HT1080 (cell line): ENCODE measurements at regions not wholly inside any gene's neighbourhood (a gene's known extent, or its start where the extent isn't known, plus 50 kb on each side); places are given as distances from the start of the nearest gene placed in this dataset.

Source experiments
- DNase-seq: peaks from one replicate; pipeline ENCODE4 v3.0.0-alpha.2; 2015; ENCODE audit warnings: low read depth

DNA sequence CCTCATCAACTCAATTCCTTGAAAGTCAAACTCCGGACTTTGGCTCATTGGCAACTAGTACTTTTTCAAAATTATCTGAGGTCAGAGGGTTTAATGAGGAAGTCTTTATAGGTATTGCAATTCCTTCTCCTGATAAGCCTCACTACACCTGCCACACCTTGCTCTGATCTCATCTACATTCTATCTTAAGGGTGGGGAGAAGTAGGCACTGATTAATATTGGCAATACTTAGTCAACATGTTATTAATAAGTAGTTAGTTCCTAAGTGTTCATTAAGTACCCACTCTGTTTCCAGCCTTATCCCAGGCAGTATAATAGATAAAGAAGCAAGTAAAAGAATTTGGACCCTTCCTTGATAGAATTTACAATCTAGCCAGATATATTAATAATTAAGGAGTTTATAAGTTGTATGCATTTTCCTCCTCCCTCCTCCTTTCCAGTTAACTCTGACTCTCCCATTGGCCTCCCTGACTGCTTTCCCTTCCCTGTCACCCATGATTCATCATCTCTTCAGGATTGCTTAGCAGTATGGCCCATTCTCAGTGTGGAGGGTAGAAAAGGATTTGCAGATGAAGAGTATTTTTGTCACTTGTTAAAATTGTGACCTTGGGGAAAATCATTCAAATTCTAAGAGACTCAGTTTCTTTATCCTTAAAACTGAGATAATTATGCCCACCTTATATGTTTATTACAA, 231.0 kb upstream of the ATP2B1 start:
- DNase-seq: no peak

DNA sequence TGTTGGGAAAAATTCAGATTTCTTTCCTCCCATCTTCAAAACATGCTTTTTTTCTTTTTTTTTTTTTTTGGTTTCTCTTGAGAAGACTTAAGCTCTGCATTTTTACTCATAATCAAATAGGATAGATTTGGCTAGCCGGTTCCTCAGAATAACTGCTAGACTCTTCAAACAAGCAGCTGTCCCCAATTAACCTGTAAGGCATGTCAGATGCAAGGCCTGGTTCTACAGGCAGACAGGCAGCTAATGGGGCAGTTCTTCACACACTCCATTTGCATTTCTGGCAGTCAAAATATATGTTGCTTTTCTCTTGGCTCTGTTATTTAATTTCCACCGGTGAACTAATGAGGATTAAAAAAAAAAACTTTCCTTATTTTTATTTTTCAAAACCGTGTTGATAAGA, 228.0 kb upstream of the ATP2B1 start:
- no peak for DNase-seq

DNA sequence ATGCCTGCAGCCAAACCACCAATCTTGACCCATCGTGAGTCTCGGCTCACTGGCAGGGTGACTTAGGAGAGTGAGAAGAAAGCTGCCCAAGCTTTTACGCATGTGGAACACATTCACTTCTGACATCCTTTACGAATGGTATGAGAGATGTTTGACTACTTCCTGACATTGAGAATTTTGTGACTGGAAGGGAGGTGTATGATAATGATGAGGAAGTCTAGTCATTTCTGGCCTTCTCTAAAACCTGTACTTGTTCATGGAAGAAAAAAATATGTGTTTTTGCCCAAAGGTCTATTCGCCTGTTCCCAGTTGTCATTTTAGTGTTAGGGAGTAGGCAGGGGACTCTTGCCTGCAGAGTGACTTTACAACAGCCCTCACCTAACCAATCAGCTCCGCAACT, 227.2 kb upstream of the ATP2B1 start:
- DNase-seq: no peak

DNA sequence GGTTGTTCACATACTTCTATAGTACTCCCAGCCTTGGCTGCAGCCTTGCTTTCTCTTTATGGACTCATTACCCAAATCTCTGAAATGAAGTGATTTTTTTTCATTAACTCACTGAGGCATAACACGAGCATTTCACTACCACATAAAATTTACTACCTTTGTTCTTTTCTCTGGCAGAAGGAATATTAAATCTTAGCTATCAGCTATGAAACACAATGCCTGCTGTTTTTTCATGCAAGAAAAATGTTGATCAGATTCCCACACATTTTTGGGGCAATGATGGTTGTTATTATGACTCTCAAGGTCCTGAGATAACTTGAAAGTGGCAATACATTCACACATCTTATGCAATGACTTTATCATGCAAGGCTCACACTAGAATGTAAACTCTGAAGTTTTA, 225.3 kb upstream of the ATP2B1 start:
- DNase-seq: no peak

DNA sequence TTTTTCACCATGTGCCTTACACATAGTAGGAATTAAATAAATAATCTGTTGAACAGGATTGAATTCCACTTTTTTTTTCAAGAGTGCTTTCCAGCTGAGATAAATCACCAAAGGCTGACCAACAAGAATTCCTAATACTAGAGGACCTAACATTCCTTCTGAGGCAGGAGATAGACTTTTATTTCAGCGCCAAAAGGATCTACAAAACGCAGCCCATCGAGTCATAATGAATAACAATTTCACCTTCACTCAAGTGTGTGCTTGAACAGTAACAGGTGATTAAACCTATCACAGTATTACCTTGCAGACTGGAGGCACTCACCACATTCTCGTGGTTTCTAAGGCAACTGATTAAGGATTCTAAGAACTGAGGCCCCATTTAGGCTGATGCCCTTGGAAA, 224.3 kb upstream of the ATP2B1 start:
- no peak for DNase-seq

DNA sequence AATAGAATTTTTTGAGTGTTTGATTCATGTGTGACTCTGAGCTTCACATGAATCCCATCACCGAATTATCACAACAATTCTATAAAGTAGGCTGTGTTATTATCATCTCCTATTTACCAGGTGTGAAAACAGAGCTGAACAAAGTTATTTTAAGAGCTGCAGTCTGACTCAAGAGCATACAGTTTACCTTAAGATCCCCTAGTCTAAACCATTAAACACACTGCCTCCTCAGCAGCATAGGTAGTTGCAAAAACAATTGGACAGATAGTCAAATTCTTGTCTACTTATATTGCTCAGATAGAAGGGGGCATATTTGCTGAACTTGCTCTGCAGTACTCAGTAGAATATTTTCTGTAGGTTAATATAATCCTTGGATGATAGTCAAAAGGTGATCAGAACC, 219.8 kb upstream of the ATP2B1 start:
- no peak for DNase-seq

DNA sequence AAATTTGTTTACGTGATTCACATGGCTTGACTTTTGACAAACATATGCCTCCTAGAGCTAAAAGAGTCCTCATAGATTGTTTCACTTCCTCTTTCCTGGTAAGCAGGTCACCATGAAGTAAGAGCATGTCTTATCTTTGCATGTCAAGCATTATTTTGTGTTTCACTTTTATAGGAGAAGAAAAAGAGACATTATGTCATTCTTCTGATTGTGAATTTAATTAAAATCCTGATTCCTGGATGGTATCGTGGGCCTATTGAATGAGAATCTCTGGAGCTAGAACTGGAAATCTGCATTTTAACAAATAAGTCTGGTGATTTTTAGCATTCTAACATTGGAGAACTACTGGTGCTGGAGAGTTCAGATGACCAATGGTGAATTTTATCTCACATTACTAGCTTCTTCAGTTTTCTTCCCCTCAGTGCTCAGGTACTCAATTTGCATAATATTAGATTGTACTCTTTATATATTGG, 218.6 kb upstream of the ATP2B1 start:
- DNase-seq: no peak

DNA sequence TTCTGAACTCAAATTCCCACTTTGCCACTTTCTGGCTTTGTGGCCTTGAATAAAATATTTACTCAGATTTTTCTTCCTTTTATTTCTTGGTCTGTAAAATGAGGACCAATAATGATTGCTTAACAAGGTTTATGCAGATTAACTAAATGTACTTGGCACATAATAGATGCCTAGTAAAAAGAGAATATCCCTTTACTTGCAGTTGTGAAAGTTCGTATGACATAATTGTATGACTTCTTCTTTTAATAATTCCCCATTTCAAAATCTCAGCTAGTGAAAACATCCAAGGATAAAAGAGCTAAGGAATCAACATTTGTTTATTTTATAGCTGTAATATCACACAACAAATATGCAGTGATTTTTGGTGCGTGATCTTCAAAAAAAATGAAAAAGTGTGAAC, 215.6 kb upstream of the ATP2B1 start:
- DNase-seq: no peak

- DNase-seq: no peak
Observed at GRCh38 chr12:89923091-89923490, 214.5 kb upstream of the ATP2B1 start.

GRCh38 chr12:89920866-89921265, 212.2 kb upstream of the ATP2B1 start:
- no peak for DNase-seq

GRCh38 chr12:89919241-89919906, 210.7 kb upstream of the ATP2B1 start:
- no peak for DNase-seq

- no peak for DNase-seq
Observed at GRCh38 chr12:89918172-89918846, 209.7 kb upstream of the ATP2B1 start.

DNA sequence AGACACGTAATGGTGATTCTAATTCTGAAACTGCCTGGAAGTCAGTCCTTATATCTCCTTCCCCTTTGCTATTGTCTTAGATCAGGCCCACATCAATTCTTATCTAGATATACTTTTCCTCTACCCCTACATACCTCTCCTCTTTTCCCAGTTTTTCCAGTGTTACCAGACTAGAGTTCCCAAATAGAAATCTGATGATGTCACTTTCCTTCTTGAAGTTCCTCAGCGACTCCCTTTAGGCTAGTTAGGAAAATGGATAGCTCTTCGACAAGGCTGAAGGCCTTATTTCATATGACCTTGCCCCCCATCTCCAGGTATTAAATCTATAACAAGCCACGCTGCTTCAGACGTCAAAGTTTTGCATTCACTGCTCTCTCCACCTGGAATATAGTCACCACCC, 201.1 kb upstream of the ATP2B1 start:
- DNase-seq: no peak

DNA sequence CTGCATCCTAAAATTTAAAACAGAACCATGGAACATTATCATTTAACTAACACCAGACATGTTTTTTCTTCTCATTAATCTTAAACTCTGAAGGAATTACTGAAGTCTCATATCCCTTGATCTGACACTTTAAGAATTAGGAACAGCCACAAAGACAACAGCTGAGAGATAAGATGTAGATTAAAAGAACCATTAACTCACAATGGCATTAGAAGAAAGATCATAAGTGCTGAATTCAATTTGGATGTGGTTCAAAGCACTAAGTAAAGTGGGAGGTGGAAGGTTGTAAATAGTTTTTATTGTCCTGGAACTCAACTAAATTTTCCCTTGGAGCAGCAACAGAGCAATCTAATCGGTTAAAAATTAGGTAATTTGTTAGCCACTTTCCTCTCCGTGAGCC, 199.0 kb upstream of the ATP2B1 start:
- DNase-seq: no peak

DNA sequence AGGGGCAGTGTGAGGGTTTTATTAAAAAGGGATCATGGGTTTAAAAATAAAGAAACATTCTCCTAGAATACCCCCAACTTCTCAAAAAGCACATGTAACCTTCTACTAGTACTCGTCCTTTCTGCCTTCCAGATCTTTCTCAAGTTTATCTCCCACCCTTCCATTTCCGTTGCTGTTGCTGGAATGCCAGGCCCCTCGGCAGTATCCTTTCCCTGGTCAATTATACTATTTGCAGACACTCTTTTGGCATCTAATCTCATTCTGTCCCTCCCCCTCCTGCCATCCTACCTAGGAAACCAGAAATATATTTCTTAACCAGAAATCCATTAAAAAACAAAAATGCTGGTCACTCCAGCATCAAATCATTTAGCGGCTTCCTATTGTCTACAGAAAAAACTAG, 198.2 kb upstream of the ATP2B1 start:
- DNase-seq: no peak

GRCh38 chr12:89906178-89906577, 197.5 kb upstream of the ATP2B1 start:
- DNase-seq: no peak

DNA sequence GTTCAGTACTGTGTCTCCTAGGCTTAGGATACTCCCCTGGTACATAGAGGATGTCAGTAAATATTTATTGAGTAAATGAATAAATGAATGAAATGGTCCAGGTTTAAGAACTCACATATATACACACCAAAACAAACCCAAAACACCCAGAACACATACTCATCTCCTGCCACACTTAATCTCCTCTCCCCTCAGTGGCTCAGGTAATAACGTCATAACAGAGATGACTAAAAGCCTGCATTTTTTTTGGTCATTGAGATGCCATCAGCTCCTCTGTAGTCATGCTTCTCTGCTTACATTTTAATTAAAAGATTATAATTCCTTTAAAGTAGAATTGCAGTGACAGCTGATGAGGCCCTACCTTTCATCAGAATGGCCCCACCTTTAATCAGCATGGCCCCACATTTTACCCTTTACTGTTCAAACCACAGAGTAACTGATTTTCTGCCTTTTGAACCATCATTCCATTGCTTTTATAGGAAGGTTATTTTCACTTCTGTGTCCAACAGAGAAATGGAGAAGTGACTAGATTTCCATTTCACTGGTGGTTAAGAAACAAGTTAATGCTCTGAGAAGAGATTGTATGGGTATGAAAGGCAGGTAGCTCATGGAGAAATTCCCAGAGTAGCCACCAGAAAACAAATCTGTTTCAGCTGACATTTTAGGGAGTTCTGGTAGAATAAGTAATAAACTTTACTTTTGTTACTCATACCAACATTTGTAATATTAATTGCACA, 193.4 kb upstream of the ATP2B1 start:
- no peak for DNase-seq

GRCh38 chr12:89901319-89901718, 192.7 kb upstream of the ATP2B1 start:
- DNase-seq: no peak

DNA sequence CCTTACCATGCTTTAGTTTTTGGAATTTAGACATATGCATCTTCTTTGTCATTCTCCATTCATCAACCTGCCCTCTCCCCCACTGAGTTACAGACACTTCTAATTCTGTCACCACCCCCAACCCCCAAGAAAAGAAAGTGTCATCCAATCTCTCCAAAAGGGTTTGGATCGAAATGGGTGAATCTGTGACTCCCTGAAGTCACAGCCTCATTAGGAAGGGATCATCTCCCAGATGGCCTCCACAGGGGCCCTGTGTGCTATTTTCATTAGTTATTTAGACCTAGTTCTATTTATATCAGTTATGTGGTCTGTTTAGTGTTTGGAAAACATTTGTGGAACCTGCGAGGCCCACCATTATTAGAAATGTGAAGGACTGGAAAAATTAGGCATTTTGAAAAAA, 191.0 kb upstream of the ATP2B1 start:
- no peak for DNase-seq

GRCh38 chr12:89895591-89895990, 187.0 kb upstream of the ATP2B1 start:
- no peak for DNase-seq

- DNase-seq: no peak
Observed at GRCh38 chr12:89895101-89895500, 186.5 kb upstream of the ATP2B1 start.
